ENCODE measurements at regions not wholly inside any gene's neighbourhood (a gene's known extent, or its start where the extent isn't known, plus 50 kb on each side); places are given as distances from the start of the nearest gene placed in this dataset.

DNA sequence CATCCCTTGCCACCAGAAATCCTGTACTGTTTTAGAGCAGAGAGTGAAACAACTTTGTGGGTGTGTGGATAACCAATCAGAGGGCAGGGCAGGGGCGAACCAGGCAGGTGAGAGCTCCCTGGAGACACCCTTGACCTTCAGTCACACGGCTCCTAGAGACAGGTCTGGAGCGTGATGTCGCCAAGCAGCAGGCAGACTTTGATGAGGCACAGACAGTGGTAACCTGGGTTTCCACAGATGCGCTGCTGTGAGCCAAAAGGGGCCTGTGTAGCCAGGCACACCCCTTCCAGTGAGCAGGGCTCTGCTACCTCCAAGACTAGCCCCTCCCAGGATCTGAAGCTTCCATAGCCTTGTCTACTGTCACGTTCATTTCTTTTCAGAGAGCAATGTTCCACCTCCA, 317.8 kb upstream of the ADCY2 start:
- H3K9me3 ChIP-seq, result no peaks in the 10 kb centered on the region
- ATAC-seq, result no peak
- H3K27ac ChIP-seq, result no peak overlapping the region
- H3K27me3 ChIP-seq (ENCODE audit: insufficient read depth in 3 of 3, low read length in 2 of 3), result no peaks in the 10 kb centered on the region
- DNase-seq, result no peak
- H3K4me1 ChIP-seq, result no peaks in the 10 kb centered on the region
- intact Hi-C loops (cut with DNase I), result no loop called here
- H3K36me3 ChIP-seq (ENCODE audit: insufficient read depth in 1 of 2, low read depth in 1 of 2), result no peaks in the 10 kb centered on the region
- TF ChIP-seq, protein P1, sequence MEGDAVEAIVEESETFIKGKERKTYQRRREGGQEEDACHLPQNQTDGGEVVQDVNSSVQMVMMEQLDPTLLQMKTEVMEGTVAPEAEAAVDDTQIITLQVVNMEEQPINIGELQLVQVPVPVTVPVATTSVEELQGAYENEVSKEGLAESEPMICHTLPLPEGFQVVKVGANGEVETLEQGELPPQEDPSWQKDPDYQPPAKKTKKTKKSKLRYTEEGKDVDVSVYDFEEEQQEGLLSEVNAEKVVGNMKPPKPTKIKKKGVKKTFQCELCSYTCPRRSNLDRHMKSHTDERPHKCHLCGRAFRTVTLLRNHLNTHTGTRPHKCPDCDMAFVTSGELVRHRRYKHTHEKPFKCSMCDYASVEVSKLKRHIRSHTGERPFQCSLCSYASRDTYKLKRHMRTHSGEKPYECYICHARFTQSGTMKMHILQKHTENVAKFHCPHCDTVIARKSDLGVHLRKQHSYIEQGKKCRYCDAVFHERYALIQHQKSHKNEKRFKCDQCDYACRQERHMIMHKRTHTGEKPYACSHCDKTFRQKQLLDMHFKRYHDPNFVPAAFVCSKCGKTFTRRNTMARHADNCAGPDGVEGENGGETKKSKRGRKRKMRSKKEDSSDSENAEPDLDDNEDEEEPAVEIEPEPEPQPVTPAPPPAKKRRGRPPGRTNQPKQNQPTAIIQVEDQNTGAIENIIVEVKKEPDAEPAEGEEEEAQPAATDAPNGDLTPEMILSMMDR (IDR thresholded peaks at IDR 0.05), result no peak
- H3K4me3 ChIP-seq, result no peak overlapping the region
- 61 to 72% (median 67%) methylated on average over 6 of the region's 6 CpGs for WGBS, 3 donors

DNA sequence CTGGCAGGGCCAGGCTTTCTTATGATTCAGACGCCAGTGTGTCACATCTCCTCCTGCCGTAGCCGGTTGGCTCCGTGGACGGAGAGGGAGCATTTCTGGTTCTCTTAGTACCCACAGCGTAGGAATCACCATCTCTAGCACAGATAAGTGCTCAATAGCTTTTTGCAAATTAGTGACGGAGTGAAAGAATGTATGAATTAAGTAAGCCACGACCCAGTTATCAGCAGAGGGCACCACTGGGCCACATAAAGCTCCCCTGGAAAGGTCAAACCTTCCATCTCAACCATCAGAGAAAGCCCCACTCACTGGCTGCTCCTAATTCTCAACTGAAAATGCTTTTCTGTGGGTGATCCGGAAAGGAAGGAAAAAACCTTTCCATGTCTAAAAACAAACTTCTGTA, 317.0 kb upstream of the ADCY2 start:
- intact Hi-C loops (cut with DNase I), result no loop called here

DNA sequence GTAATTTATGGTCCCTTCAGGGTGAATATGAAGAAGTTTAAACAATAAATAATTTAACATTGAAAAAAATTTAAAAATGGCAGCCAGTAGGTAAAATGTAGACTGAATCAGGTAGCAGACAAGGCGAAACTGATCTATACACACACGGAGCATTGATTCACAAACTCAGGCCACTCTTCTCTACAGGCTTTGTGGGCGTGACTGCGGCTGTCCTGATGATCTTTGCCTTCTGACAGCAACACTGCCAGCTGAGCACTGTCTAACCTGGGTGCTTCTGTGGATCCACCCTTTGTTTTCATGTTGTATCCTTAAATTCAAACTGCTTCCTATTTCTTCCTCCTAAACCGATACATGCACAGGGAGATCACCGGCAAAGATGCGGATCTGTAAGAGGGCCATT, 315.4 kb upstream of the ADCY2 start:
- no peak for DNase-seq
- H3K4me3 ChIP-seq, result no peak overlapping the region
- H3K4me1 ChIP-seq, result no peaks in the 10 kb centered on the region
- WGBS, 3 donors, result 83 to 89% (median 89%) methylated on average over 7 of the region's 7 CpGs
- ATAC-seq, result no peak
- TF ChIP-seq, protein P1 (IDR thresholded peaks at IDR 0.05), result no peak
- H3K27ac ChIP-seq, result no peak overlapping the region
- H3K36me3 ChIP-seq (ENCODE audit: insufficient read depth in 1 of 2, low read depth in 1 of 2), result no peaks in the 10 kb centered on the region
- H3K27me3 ChIP-seq (ENCODE audit: insufficient read depth in 3 of 3, low read length in 2 of 3), result no peaks in the 10 kb centered on the region
- intact Hi-C loops (cut with DNase I), result no loop called here
- H3K9me3 ChIP-seq, result no peaks in the 10 kb centered on the region

More for the DNA sequence above, 317.0 kb upstream of the ADCY2 start:
- H3K9me3 ChIP-seq, result no peaks in the 10 kb centered on the region
- H3K4me3 ChIP-seq, result no peak overlapping the region
- ATAC-seq (peak in 1 of 4 donors; percentile 50), DNase-seq (no peak)
- no peaks in the 10 kb centered on the region for H3K4me1 ChIP-seq
- no peak overlapping the region for H3K27ac ChIP-seq
- TF ChIP-seq, protein P1 (IDR thresholded peaks at IDR 0.05), result no peak
- WGBS, 3 donors, result 51 to 57% (median 54%) methylated on average over 9 of the region's 9 CpGs
- no peaks in the 10 kb centered on the region for H3K27me3 ChIP-seq (ENCODE audit: insufficient read depth in 3 of 3, low read length in 2 of 3)
- H3K36me3 ChIP-seq (ENCODE audit: insufficient read depth in 1 of 2, low read depth in 1 of 2), result no peaks in the 10 kb centered on the region

DNA sequence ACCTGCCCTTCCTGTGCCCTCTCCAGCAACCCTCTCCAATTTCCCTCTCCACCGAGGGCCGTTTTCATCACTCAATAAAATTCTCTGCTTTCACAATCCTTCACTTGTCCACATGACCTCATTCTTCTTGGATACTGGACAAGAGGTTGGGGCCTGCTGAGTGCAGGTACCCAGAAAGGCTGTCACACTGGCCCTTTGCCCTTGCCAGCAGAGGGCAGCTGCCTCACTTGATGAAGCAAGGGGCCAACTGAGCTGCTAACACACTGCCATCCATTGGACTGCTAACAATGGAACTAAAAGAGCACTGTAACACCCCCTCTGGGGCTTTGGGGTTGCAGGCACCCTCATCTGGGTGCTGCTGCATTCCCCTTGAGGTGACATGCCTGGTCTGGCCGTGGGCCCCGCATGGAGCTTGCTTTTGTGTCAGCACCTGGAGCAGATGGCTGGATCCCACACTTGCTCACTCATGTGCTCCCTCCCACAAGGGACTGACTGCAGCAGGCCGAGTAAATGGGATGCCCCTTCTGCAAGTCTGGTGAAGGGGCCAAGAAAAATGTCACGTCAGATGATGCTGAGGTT, 308.1 kb upstream of the ADCY2 start:
- WGBS, 3 donors, result 41 to 59% (median 59%) methylated on average over 6 of the region's 6 CpGs
- no peaks in the 10 kb centered on the region for H3K36me3 ChIP-seq (ENCODE audit: insufficient read depth in 1 of 2, low read depth in 1 of 2)
- DNase-seq (no peak), ATAC-seq (no peak)
- no peak overlapping the region for H3K4me3 ChIP-seq
- no peak overlapping the region for H3K27ac ChIP-seq
- intact Hi-C loops (cut with DNase I), result no loop called here
- TF ChIP-seq, protein P1 (IDR thresholded peaks at IDR 0.05), result no peak
- no peaks in the 10 kb centered on the region for H3K4me1 ChIP-seq
- H3K27me3 ChIP-seq (ENCODE audit: insufficient read depth in 3 of 3, low read length in 2 of 3), result no peaks in the 10 kb centered on the region
- H3K9me3 ChIP-seq, result no peaks in the 10 kb centered on the region

DNA sequence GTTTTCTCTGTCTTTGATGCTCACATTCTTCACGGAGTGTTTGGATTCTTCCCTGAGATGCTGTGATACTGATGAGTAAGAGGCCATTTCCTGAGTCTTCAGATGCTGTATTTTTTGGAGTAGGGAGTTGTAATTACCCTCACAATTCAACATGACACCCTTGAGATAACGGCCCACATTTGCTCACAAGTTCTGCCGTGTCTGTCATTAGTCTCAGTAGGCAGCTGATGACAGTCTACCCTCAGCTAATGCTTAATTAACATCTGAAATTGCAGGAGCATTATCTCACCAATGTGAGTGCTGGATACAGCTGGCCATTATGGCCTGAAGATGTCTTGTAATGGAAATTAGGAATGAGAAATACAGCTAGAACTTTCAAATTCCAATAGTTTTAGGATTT, 307.1 kb upstream of the ADCY2 start:
- TF ChIP-seq, protein P1 (IDR thresholded peaks at IDR 0.05), result no peak
- no peaks in the 10 kb centered on the region for H3K4me1 ChIP-seq
- DNase-seq (no peak), ATAC-seq (no peak)
- no peak overlapping the region for H3K27ac ChIP-seq
- no peak overlapping the region for H3K4me3 ChIP-seq
- 19 to 35% (median 22%) methylated on average over 3 of the region's 3 CpGs for WGBS, 3 donors
- H3K27me3 ChIP-seq (ENCODE audit: insufficient read depth in 3 of 3, low read length in 2 of 3), result no peaks in the 10 kb centered on the region
- no peaks in the 10 kb centered on the region for H3K36me3 ChIP-seq (ENCODE audit: insufficient read depth in 1 of 2, low read depth in 1 of 2)
- intact Hi-C loops (cut with DNase I), result no loop called here
- H3K9me3 ChIP-seq, result no peaks in the 10 kb centered on the region

All from psoas muscle (tissue), 7 donors.